HL-60/S4 treated with retinoic acid at 250 ng/mL for 4 days and 3 days (cell line): ENCODE measurements at regions not wholly inside any gene's neighbourhood (a gene's known extent, or its start where the extent isn't known, plus 50 kb on each side); places are given as distances from the start of the nearest gene placed in this dataset.
"Not testable (repeated sequence)": the region's sequence is repeated elsewhere in the genome, so short reads cannot be mapped to it uniquely, and the experiment has no call there.

Experiments
- in situ Hi-C: fragments of 300-500 bp; cut with MboI; formaldehyde crosslinking; loops from 2 replicates; pipeline ENCODE4 v1.7.0; 2022; ENCODE audit warnings: low sequenced_read_pairs

DNA sequence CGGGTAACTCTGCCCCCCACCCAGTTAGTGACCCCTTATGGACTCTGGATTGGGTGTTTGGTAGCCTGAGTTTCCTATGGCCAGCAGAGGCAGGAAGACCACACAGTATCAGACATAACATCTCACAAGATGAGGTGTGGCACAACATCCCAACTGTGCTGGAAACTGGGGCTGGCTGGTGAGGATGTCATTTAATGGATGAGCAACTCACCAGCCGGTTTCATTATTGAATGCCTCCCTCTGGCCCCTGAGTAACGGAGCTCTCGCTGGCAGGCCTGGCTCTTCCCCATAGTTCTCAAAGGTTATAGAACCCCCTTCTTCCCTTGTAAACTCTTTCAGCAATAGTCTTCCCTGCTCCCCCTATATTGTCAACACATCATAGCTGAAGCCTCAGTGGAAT, 195.0 kb downstream of the BCL11A start:
- in situ Hi-C loops: no loop called here

DNA sequence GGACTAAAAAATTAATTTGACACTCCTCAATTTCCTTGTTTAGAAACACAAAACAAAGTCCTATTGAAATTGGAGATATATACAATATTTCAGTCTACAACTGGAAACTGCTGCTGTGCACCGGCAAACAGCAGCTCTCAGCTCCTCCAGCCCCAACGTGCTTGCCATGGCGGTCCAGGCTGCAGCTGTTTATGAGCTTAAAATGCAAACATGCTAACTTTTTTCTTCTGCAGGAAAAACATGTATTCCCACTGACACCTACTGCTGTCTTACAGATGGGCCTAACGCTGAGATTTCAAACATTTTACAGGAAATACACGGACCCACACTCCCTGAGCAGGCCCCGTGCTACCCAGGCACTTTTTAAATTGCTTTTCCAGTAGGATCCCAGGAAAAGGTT, 195.5 kb downstream of the BCL11A start:
- in situ Hi-C loops: no loop called here

DNA sequence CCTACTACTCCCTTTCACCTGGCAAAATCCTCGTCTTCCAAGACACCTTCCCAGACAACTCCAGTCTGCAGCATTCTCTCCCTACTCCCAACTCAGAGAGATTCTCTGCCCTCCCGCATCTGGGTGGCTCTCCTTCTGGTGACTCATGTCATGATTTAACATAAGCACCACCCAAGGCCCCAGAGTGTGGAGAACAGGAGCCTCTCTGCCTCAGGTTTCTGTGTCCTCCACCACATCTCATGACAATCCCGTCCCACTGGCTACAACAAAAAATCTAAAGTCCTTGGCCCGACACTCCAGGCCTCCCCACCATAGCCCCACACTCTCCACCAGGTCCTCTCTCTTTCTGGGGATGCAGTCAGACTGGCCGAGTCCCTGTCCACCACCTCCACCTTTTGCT, 197.1 kb downstream of the BCL11A start:
- in situ Hi-C loops: no loop called here

DNA sequence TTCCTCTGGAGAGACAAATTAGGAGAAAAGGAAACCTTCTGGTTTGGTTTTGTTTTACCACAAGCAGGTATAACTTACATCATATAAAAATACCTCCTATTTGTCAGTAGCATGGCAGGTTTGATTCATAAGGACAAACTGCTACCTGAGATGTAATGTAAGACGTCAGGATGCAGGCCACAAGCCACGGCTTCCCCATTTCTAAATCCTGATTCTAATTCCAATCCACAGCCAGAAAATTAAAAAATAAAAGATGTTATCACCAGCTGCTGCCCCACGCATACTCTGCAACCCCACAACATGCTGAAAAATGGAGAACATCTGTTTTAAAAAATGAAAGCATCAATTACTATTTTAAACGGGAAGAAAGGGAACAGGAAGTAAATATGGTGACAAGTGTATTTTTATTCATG, 197.6 kb downstream of the BCL11A start:
- in situ Hi-C loops: no loop called here

DNA sequence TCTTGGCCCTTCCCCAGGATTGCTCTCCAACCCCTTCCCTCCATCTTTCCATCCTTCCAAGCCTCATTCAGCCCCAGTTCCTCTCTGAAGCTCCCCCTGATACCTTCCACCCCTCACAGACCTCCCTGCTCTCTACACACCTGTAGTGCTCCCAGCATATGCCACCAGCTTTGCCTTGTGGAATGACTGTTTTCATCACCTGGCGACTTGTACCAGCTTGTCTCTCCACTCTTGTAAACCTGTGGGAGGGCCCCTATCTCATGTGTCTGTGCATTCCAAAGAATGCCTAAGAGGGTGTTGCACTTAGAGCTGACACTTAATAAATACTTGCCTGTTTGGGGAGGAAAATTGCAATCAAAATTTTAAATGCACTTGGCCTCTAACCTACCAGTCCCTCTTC, 198.7 kb downstream of the BCL11A start:
- in situ Hi-C loops: no loop called here

DNA sequence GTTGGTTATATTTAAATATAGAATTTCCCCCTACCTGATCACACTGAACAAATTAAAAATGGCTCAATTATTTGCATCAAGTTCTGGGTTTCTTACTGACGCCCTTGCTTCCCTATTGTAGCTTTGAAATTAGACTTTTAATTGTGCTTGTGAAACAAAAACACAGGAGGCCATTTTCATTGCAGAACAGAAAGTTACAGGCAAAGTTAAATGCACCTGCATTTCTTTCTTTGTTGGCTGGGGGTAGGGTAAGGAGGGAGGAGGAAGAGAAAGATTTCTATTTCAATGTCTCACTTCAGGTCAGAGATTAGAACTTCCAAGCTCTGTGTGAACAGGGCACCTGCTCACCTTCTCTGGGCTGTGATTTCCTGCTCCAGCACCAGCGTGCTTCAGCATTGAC, 199.6 kb downstream of the BCL11A start:
- in situ Hi-C loops: no loop called here

DNA sequence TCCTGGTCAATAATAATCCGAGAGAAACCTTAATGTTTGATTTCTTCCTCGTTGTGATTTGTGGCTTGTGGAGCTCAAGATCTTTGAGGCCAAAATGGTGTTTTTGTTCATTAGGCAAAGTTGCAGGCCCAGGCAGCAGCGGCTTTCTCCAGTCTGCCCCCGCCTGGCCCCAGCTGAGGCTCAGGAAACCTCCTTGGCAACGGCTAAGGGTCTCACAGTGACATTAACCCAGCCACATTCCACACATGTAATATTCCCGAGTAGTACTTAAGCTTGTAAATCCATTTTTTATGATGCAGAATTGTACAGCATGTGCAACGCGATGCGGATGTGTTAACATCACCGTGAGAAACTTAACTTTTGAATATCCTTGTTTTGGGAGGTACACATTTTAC, 200.1 kb downstream of the BCL11A start:
- in situ Hi-C loops: no loop called here

DNA sequence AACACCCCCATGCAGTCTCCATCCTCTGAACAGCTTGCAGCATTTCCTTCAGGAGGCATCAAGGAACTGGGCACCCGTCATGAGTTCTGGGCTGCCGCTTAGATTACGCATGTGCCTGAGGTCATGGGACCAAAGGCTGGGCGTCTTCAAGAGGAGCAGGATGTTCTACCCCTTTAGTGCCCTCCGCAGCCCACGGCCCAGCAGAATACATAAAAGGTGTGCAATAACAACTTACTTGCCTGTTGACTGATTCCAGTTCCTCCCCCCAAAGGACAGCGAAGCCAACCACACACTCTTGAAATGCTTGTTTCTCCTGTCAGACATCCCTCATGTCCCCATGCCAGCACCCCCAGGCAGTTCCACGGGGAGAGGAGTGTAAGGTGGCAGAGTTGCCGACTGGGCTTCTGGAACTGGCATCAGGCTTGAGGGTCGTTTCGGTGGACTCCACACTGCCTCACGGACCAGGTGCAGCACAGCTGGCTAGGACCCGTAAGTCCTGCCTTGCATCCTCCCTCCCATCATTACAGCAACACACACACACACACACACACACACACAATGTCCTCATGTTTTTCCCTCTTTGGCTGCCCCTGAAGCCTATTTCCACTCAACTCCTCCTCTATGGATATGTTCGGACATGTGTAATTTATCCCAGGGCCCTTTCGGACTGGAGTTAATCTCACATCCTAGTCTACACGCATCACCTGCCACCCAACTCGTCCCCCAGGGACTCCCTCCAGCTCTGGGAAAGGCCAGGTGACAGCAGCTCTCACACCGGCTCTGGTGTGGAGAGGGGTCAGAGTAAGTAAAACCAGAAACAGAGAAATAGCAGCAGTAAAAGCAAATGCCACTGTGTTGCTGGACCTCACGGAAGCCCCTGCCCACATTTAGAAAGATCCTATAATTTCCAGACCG, 200.7 kb downstream of the BCL11A start:
- in situ Hi-C loops: no loop called here

DNA sequence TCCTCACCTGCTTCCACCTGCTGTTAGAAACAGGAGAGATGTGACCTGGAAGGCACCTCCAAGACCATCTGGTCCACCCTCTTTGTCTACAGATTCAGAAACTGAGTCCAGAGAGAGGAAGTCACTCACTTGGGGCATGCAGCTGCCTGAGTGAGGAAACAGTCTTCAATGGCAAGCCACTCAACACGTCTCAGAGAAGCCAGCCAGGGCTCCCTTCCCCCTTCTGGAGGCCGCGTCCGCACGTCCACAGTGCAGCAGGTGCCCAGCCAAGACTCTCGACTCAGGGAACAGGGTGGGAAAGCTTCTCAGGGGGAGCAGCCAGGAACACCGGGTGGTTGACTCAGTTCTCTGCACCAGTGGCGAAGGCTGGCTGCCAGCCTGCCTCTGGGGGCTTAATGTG, 201.7 kb downstream of the BCL11A start:
- in situ Hi-C loops: no loop called here

DNA sequence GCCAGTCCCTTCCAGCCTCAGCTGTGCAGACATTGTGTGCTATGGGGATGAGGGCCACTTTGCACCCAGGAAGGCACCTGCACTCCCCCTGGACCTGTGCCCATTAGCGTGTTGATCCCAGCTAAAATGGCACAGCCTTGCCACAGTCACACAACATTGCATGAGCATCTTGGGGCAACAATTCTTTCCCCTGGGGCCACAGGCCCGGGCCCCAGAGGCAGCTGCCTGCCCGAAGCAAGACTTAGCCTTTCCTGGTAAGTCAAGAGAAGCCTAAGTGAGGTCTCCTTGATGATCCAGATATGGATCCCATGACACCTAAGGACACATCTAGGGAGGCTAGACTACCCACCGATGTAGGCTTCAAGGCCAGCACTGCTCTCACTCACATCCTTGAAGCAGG, 202.1 kb downstream of the BCL11A start:
- in situ Hi-C loops: no loop called here

DNA sequence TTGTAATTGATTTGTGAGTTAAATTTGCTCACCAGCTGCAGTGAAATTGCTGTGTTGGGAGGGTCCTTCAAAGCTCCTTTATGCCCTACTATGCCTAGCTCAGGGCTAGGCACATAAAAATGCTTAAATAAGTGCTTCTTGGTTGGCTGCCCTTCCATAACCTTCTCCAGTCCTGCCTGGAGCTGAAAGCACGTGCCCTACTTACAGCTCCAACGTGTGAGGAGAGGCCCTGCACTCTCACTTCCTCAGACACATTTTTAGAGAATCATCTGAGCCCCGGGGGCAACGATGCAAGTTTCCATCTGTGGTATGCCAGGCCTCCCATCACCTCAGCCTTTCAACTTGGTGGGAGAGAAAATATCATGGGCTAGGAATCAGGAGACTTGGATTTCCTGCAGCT, 202.7 kb downstream of the BCL11A start:
- in situ Hi-C loops: no loop called here

DNA sequence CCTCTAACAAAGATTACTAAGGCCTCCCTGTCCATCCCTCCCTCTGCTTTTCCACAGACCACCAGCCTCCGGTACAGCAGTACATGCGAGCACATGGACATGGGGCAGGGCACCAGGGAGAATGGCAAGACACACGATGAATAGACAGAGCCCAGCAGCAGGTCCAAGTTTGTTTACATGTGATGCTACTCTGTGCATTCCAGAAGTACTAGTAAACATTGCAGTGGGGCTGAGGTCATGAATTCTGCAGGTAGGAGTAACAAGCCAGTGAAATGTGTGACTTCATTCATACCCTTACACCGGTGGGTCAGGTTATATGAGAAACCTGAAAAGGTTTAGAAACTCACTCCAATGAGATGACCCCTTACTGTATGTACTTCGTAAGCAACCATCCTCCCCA, 205.7 kb downstream of the BCL11A start:
- in situ Hi-C loops: no loop called here

DNA sequence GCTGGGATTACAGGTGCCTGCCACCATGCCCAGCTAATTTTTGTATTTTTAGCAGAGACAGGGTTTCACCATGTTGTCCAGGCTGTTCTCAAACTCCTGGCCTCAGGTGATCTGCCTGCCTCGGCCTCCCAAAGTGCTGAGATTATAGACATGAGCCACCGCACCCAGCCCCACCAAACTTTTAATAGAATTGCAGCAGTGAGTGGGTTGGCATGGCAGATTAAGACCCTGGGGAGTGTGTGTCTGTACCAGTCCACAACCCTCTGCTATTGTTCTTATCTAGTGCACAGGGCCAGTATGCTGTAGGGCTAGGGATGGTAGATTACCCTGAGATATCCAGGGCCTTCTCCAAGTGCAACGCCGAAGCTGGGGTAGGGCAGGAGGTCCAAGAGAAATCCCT, 211.0 kb downstream of the BCL11A start:
- in situ Hi-C loops: not testable (repeated sequence)

DNA sequence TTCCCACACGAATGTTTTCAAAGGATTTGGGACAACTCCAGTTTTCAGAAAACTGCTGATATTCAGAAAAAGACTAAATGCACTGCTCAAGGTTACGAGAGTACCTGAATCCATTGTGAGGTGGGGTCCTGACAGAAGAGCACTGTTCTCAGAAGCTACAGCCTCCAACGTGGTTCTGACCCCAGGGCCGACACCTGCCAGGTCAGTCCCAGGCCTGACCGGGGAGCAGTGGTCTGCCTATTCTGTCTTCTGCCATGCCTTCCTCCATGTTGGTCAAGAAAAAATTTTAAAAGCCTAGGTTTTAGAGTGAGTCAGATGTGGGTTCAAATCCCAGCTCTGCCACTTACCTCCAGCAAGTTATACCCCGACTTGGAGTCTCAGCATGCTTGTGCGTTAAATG, 212.3 kb downstream of the BCL11A start:
- in situ Hi-C loops: no loop called here

DNA sequence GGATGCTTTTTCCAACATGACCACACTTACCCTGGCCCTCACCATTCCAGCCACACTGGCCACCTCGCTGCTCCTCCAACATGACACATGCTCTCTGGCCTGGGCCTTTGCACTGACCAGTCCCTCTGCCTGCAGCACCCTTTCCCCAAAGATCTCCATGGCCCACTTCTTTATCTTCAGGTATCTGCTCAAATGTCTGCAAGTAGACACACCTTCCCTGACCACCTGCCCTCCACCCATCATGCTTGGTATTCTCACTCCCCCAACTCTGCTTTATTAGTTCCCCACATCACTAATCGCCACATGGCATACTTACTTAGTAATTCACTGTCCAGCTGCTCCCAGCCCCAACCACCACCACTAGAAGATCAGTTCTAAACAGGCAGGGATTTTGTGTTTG, 214.2 kb downstream of the BCL11A start:
- in situ Hi-C loops: no loop called here

DNA sequence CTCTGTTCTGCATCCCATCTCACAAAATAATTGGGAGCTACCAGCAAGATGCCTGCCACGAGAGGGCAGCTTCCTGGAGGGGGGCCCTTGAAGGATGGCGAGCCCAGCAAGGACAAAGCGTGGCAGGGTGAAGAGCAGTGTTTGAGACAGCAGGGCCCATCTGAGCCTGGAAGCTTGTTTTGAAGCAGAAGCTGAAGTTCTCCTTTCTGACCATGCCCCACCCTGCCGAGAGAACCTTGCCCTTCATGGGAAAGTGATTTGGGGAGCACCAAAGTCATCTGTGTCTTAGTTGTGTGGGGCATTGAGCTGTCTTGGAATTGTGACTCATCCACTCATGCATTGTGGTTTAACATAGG, 216.3 kb downstream of the BCL11A start:
- in situ Hi-C loops: no loop called here

DNA sequence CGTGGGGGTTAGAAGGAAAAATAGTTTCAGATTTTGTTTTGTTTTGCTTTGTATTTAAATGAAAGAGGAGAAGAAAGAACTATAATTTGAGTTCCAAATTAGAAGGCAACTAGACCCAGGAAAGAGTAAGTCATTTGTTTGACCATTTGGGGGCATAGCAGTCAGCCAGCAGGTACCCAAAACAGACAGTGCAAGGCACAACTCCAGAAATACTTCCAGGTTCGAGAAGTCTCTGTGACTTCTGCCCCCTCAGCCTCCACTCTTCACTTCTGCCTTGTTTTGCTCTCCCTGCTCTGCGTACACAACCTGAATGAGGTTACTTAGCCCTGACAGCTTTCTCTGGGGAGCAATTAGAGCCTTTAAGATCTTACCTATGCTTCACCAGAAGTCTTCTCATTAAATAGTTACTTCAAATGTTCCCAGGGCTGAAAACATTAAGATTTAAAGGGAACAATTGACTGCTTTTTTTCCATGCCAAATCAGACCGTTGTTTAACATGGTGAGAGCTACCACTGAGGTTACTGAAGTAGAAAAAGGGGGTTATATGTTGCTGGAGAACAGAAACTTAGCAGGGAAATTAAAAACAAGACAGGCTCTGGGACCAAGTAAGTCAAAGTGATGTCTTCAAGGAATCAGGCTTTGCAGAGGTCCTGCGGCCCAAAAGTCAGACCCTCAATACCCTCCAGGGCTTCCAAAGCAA, 216.9 kb downstream of the BCL11A start:
- in situ Hi-C loops: no loop called here

DNA sequence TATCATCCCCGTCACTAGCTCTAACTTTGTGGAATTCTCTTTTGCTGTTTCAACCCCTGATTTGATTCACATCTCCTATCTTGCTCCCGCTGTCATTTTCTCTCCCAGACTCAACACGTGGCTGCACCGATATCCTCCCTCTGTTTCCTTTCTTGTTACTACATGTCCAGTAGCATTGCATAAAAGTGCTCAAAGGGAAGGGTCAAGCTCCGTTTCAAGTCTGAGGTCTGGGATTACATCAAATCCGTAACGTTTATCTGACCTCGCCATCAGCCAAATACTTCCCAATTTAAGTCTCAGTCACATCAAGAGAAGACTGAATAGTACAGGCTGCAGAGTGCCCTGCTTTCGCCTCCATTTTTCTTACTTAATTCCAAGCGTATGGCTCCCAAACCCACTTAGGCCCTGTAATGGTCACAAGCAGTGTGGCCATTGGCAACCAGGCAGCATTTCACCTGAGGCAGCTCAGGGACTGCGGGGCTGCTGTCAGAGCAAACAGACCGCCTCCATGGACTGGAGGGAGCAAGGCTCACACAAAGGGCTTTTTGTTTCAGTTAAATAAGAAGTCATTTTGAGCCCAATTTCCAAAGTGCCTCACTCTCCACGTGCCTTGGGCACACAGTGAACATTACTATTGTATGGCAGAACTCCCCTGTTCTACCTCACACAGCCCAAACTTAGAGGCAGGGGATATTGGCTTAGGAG, 217.8 kb downstream of the BCL11A start:
- in situ Hi-C loops: no loop called here

DNA sequence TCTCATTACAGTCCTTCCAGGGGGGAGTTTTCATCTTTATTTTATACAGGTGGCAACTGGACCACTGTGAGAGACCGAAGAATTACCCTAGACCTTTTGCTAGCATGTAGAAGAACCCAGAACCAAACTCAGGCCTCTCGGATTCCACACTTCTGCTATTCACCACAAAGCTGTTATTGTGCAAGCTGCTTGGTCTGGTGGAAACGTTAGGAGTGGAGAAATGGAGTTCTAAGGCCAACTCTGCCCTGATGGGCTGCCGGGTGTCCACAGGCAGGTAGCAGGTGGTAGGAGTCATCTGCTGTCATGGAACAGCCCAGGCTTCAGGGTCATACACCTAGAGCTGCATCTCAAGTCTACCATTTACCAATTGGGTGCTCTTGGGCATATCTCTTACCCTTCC, 218.8 kb downstream of the BCL11A start:
- in situ Hi-C loops: no loop called here

DNA sequence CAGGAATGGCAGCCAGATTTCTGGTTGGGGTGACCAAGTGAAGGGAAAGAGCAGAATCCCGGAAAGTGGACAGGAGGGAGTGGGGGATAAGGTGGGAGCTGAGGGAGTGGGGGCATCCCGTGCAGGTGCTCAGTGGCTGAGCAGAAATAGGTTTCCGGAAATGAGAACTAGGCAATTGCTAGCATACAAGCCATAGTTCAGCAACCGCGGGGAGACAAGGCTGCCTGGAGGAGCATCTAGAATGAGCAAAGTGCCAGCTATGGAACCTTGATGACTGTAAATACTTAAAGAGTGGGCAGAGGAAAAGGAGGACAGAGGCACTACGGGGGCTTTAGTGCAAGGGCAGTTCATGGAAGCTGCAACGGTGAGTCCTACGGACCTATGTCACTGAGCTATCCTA, 220.2 kb downstream of the BCL11A start:
- in situ Hi-C loops: no loop called here

DNA sequence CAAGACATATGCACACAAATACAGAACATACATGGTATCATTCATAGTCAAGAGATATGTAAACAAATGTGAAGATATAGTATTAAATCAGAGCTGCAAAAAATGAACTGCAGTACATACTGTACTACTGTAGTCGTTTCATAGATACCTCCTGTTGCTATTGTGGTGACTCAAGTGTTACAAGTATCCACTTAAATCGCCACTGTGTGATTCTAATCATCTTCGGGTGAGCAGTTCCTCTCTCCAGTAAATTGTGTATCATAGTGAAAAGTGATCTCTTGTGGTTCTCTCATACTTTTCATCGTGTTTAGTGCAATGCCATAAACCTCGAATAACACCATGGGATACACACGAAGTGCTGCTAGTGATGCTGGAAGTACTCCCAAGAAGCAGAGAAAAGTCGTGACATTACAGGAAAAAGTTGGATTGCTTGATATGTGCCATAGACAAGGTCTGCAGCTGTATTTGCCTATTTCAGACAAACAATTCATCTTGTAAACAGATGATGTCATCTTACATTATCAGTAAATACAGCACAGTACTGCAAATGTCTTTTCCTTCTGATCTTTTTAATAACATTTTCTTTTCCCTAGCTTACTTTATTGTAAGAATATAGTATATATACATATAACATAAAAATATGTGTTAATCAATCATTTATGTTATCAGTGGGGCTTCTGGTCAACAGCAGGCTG, 222.2 kb downstream of the BCL11A start:
- in situ Hi-C loops: no loop called here
